ENCODE measurements at regions not wholly inside any gene's neighbourhood (a gene's known extent, or its start where the extent isn't known, plus 50 kb on each side); places are given as distances from the start of the nearest gene placed in this dataset.

GRCh38 chr18:73407506-73407905 lies 539.7 kb upstream of the NETO1 start:
- TF ChIP-seq CTCF (IDR thresholded peaks at IDR 0.05) (no peak), POLR2A (IDR thresholded peaks at IDR 0.05) (no peak)
